ENCODE measurements at regions not wholly inside any gene's neighbourhood (a gene's known extent, or its start where the extent isn't known, plus 50 kb on each side); places are given as distances from the start of the nearest gene placed in this dataset.
"Not testable (repeated sequence)": the region's sequence is repeated elsewhere in the genome, so short reads cannot be mapped to it uniquely, and the experiment has no call there.

DNA sequence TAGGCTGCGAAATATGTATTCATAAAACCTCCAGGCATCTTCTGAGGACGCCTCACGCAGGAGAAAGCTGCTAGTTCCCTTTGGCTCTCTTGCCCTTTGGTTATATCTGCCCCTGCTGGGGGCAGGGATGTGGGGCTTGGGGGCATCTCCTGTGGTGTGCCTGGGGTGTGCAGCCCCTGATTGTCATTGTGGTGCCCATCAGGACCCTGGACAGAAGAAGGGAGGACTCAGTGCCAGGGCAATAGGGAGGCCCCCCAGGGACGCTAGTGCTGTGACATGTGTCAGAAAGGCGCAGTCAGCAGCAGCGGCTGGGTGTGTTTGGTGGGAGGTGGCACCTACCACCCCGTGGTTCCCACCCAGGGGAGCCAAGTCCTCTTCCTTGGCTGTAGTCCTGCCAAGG lies 102.5 kb upstream of the PZP start:
- not testable (repeated sequence) for H3K4me1 ChIP-seq (ENCODE audit: insufficient read depth, poor library complexity, severe bottlenecking); H3K27ac ChIP-seq (ENCODE audit: poor library complexity, severe bottlenecking); DNase-seq (ENCODE audit: low spot score); H3K9me3 ChIP-seq (ENCODE audit: severe bottlenecking); H3K36me3 ChIP-seq (ENCODE audit: low read depth); ATAC-seq (ENCODE audit: low read depth); H3K4me3 ChIP-seq (ENCODE audit: severe bottlenecking); H3K27me3 ChIP-seq (ENCODE audit: insufficient read depth, poor library complexity, severe bottlenecking)

DNA sequence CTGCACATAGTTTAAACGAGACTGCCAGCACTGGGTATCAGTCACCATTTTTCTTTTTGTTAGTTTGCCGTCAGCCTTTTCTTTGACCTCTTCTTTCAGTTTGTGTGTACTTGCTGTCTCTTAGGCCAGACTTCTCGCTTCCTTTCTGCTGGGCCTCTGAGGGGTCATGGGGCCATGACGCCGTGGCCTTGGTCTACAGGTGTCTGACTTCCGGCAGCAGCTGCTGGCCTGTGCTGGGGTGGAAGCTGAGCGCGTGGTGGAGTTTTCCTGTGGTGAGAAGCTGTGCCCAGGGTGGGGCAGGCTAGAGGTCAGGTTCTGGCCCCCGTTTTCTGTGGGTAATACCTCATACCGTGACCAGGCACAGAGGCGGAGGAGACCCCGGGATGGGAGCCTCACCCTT lies 101.6 kb upstream of the PZP start:
- H3K9me3 ChIP-seq (ENCODE audit: severe bottlenecking); H3K27me3 ChIP-seq (ENCODE audit: insufficient read depth, poor library complexity, severe bottlenecking); H3K36me3 ChIP-seq (ENCODE audit: low read depth); DNase-seq (ENCODE audit: low spot score); H3K4me1 ChIP-seq (ENCODE audit: insufficient read depth, poor library complexity, severe bottlenecking); H3K4me3 ChIP-seq (ENCODE audit: severe bottlenecking); ATAC-seq (ENCODE audit: low read depth); H3K27ac ChIP-seq (ENCODE audit: poor library complexity, severe bottlenecking): not testable (repeated sequence)

DNA sequence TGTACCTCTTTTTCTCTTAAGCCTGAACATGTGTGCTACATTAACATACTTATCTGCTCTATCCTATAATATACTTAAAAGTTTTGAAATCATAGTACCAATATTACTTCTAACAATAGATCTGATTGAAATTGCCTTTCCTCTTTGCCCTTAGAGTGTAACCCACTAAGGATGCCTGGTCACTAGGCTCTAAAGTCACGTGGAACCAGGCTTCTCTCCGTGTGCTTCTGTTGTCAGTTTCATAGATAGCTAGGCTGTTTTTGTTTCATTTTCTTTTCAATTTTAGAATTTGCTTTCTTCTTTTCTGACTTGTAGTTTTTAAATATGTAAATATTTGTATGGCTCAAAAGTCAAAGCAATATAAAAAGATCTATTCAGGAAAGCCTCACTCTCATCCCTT lies 100.5 kb upstream of the PZP start:
- not testable (repeated sequence) for ATAC-seq (ENCODE audit: low read depth); H3K9me3 ChIP-seq (ENCODE audit: severe bottlenecking); H3K4me3 ChIP-seq (ENCODE audit: severe bottlenecking); H3K36me3 ChIP-seq (ENCODE audit: low read depth); H3K27ac ChIP-seq (ENCODE audit: poor library complexity, severe bottlenecking); DNase-seq (ENCODE audit: low spot score); H3K27me3 ChIP-seq (ENCODE audit: insufficient read depth, poor library complexity, severe bottlenecking); H3K4me1 ChIP-seq (ENCODE audit: insufficient read depth, poor library complexity, severe bottlenecking)

DNA sequence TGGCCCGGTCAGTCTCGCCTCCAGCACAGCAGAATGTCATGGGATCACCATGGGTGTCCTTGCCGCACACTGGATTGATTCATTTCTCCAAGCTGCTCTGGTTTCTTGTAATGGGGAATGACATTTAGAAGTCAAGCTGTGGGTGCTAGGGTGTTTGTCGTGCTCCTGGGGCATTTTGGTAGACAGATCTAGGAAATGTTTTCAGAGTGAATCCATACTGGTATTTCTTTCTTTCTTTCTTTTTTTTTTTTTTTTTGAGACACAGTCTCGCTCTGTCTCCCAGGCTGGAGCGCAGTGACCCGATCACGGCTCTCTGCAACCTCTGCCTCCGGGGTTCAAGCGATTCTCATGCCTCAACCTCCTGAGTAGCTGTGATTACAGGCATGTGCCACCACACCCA lies 100.0 kb upstream of the PZP start:
- H3K27ac ChIP-seq (ENCODE audit: poor library complexity, severe bottlenecking); ATAC-seq (ENCODE audit: low read depth); DNase-seq (ENCODE audit: low spot score); H3K36me3 ChIP-seq (ENCODE audit: low read depth); H3K4me3 ChIP-seq (ENCODE audit: severe bottlenecking); H3K27me3 ChIP-seq (ENCODE audit: insufficient read depth, poor library complexity, severe bottlenecking); H3K9me3 ChIP-seq (ENCODE audit: severe bottlenecking); H3K4me1 ChIP-seq (ENCODE audit: insufficient read depth, poor library complexity, severe bottlenecking): not testable (repeated sequence)

DNA sequence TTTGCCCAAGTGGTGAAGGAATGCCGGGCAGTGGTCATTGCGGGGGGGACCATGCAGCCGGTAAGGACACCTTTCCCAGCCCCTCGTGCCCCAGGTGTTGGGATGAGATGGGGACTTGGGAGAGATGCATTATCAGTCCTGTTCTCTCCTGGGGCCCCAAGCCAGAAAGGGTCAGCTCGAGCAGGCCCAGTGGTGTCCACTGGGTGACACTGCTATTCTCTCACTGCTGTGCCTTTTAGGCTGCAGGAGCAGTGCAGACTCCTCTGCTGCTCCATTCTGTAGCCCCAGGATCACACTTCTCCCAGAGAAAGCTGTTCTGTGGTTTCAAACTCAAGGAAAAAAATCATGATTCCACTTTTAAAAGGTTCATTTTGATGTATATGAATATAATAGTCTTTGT lies 99.1 kb upstream of the PZP start:
- H3K9me3 ChIP-seq (ENCODE audit: severe bottlenecking); H3K4me3 ChIP-seq (ENCODE audit: severe bottlenecking); DNase-seq (ENCODE audit: low spot score); H3K36me3 ChIP-seq (ENCODE audit: low read depth); H3K27me3 ChIP-seq (ENCODE audit: insufficient read depth, poor library complexity, severe bottlenecking); ATAC-seq (ENCODE audit: low read depth); H3K4me1 ChIP-seq (ENCODE audit: insufficient read depth, poor library complexity, severe bottlenecking); H3K27ac ChIP-seq (ENCODE audit: poor library complexity, severe bottlenecking): not testable (repeated sequence)

DNA sequence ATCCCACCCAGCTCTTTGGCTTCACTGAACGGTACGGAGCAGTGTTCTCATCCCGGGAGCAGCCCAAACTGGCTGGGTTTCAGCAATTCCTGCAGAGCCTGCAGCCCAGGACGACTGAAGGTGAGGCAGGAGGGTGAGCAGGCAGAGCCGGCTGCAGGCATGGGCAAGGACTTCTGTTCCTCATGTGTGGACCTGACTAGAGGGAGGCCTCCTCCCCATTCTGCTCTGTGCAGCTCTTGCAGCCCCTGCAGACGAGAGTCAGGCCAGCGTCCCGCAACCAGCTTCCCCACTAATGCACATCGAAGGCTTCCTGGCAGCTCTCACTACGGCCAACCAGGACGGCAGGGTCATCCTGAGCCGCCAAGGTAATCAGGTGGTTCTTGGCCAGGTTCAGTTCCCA lies 97.8 kb upstream of the PZP start:
- not testable (repeated sequence) for H3K4me1 ChIP-seq (ENCODE audit: insufficient read depth, poor library complexity, severe bottlenecking); H3K9me3 ChIP-seq (ENCODE audit: severe bottlenecking); H3K27me3 ChIP-seq (ENCODE audit: insufficient read depth, poor library complexity, severe bottlenecking); H3K4me3 ChIP-seq (ENCODE audit: severe bottlenecking); DNase-seq (ENCODE audit: low spot score); H3K27ac ChIP-seq (ENCODE audit: poor library complexity, severe bottlenecking); H3K36me3 ChIP-seq (ENCODE audit: low read depth); ATAC-seq (ENCODE audit: low read depth)

DNA sequence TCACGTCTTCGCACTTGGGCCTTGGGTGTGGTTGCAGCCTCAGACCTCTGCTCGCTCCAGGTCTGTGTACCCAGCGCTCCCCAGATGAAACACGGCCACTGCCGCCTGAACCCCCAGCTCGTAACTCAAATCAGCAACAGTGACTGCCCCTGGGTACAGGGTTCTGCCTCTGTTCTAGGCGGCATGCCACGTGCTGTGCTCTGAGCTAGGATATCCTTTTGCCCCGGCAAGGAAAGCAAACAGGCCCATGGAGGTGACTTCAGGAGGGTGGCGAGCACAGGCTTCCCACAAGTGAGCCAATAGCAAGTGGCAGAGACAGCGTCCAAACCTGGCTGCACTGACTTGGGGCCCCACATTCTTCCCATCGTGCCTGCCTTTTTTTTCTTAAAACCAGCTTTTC lies 96.3 kb upstream of the PZP start:
- H3K9me3 ChIP-seq (ENCODE audit: severe bottlenecking); ATAC-seq (ENCODE audit: low read depth); H3K4me3 ChIP-seq (ENCODE audit: severe bottlenecking); H3K4me1 ChIP-seq (ENCODE audit: insufficient read depth, poor library complexity, severe bottlenecking); H3K36me3 ChIP-seq (ENCODE audit: low read depth); DNase-seq (ENCODE audit: low spot score); H3K27me3 ChIP-seq (ENCODE audit: insufficient read depth, poor library complexity, severe bottlenecking); H3K27ac ChIP-seq (ENCODE audit: poor library complexity, severe bottlenecking): not testable (repeated sequence)

DNA sequence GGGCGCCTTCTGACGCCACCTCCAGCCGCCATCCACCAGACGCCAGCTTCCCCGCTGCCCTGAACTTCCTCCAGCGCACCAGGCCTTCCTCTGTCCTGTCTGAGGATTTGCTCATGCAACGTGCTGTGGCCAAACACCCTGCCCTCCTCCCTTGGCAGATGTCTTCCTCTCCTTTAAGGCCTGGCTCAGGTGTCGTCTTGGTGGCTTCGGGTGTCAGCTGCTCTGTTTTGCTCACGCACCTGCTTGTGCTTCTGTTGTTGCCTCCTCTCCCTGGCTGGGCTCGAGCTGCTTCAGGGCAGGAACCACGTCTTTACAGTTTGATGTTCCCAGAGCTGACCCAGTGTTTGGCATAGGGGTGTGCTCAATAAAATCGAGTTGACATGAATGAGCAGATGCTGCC lies 87.7 kb upstream of the PZP start:
- not testable (repeated sequence) for H3K36me3 ChIP-seq (ENCODE audit: low read depth); H3K27me3 ChIP-seq (ENCODE audit: insufficient read depth, poor library complexity, severe bottlenecking); H3K4me3 ChIP-seq (ENCODE audit: severe bottlenecking); ATAC-seq (ENCODE audit: low read depth); H3K9me3 ChIP-seq (ENCODE audit: severe bottlenecking); H3K27ac ChIP-seq (ENCODE audit: poor library complexity, severe bottlenecking); H3K4me1 ChIP-seq (ENCODE audit: insufficient read depth, poor library complexity, severe bottlenecking); DNase-seq (ENCODE audit: low spot score)

DNA sequence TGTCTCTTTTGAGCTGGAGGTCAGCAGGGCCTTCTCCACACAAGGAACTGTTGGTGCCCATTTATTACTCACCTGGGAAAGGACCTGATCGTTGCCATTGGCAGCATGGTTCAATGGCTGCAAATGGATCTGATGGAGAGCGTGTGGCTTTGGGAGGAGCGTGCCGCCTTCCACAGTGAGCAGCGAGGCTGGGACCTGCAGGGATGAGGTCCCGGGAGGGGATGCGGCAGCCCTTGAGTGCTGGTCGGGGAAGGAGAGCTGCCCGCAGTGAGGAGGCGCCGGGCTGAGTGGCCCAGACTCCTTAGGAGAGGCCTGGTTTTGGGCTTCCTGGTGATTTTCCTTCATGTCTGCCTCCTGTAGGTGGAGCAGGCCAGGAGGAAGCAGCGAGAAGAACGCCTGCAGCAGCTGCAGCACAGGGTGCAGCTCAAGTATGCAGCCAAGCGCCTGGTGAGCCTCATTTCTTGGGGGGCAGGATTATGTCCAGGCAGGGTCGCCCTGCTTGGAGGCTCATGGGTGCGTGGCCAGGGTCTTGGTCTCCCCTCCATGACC lies 86.0 kb upstream of the PZP start:
- H3K9me3 ChIP-seq (ENCODE audit: severe bottlenecking); H3K4me3 ChIP-seq (ENCODE audit: severe bottlenecking); H3K27ac ChIP-seq (ENCODE audit: poor library complexity, severe bottlenecking); ATAC-seq (ENCODE audit: low read depth); H3K27me3 ChIP-seq (ENCODE audit: insufficient read depth, poor library complexity, severe bottlenecking); H3K36me3 ChIP-seq (ENCODE audit: low read depth); H3K4me1 ChIP-seq (ENCODE audit: insufficient read depth, poor library complexity, severe bottlenecking); DNase-seq (ENCODE audit: low spot score): not testable (repeated sequence)

DNA sequence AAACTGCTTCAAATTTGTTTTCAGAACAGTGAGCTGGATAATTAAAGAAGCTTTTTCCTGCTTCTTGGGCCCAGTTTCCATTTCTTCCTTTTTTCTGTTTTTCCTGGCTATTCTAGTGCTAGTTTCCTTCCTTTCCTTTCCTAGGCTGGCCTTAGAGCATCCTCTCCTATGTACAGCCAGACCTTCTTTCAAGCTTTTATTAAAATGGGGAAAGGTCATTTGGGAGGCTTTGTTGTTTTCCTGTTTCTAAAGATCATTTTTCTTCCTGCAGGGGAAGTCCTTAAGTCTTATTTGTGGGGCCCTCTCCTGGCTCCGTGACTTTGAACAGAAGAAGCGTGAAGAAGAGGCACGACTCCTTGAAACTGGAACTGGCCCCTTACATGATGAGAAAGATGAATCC lies 85.2 kb upstream of the PZP start:
- H3K27ac ChIP-seq (ENCODE audit: poor library complexity, severe bottlenecking); H3K27me3 ChIP-seq (ENCODE audit: insufficient read depth, poor library complexity, severe bottlenecking); H3K4me1 ChIP-seq (ENCODE audit: insufficient read depth, poor library complexity, severe bottlenecking); ATAC-seq (ENCODE audit: low read depth); DNase-seq (ENCODE audit: low spot score); H3K4me3 ChIP-seq (ENCODE audit: severe bottlenecking); H3K9me3 ChIP-seq (ENCODE audit: severe bottlenecking); H3K36me3 ChIP-seq (ENCODE audit: low read depth): not testable (repeated sequence)

DNA sequence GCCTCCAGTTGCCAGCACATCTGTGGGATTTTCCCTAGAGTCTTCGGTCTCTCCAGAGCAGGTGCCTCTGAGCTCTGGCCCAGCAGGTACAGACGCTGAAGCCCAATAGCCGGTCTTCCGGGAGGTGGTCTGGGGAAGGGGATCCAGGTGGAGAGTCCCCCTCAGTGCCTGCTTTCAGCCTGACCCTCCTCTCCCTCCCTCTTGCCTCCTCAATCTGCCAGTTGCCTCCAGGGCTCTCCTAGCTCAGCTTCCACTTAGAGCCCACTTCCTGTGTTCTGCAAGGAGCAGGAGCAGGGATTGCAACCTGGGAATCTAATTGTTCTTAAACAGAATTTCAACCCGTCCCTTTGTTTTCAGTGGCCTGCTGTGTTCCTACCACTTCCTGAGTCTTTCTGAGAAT lies 81.8 kb upstream of the PZP start:
- H3K9me3 ChIP-seq (ENCODE audit: severe bottlenecking); H3K27me3 ChIP-seq (ENCODE audit: insufficient read depth, poor library complexity, severe bottlenecking); DNase-seq (ENCODE audit: low spot score); H3K27ac ChIP-seq (ENCODE audit: poor library complexity, severe bottlenecking); H3K4me3 ChIP-seq (ENCODE audit: severe bottlenecking); H3K4me1 ChIP-seq (ENCODE audit: insufficient read depth, poor library complexity, severe bottlenecking); H3K36me3 ChIP-seq (ENCODE audit: low read depth); ATAC-seq (ENCODE audit: low read depth): not testable (repeated sequence)

DNA sequence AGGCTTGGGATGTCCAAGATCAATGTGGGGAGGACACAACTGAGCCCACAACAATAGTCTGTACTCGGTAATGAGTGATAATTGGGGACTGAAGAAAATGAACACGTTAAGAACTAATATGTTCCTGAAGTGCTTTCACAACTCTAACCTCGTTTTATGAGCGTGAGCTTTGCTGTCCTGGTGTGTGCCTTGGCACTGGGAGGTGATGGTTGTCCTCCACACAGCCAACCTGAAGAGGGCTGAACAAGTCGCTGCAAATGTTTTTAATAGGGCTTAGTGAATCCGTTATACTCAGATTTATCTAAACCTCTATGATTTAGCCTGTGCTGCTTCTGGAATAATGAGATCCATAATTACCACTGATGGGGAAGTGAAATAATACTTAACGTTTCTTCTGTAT lies 76.5 kb upstream of the PZP start:
- not testable (repeated sequence) for ATAC-seq (ENCODE audit: low read depth); H3K27me3 ChIP-seq (ENCODE audit: insufficient read depth, poor library complexity, severe bottlenecking); H3K4me3 ChIP-seq (ENCODE audit: severe bottlenecking); H3K27ac ChIP-seq (ENCODE audit: poor library complexity, severe bottlenecking); H3K9me3 ChIP-seq (ENCODE audit: severe bottlenecking); H3K36me3 ChIP-seq (ENCODE audit: low read depth); H3K4me1 ChIP-seq (ENCODE audit: insufficient read depth, poor library complexity, severe bottlenecking); DNase-seq (ENCODE audit: low spot score)
